Stimulated activated naive CD8-positive, alpha-beta T cell treated with anti-CD3 and anti-CD28 coated beads, Interleukin-15, Interleukin-2, amounts not matched to agents 100 U/mL and 50 U/mL, for 24 hours (primary cell): ENCODE measurements at regions not wholly inside any gene's neighbourhood (a gene's known extent, or its start where the extent isn't known, plus 50 kb on each side); places are given as distances from the start of the nearest gene placed in this dataset.
"Not testable (repeated sequence)": the region's sequence is repeated elsewhere in the genome, so short reads cannot be mapped to it uniquely, and the experiment has no call there.

Experiments used
- ATAC-seq: fragments of 150-1000 bp; cut with Tn5 transposase; one replicate; pipeline ENCODE4 v1.10.0; 2021
- DNase-seq: peaks from one replicate; pipeline ENCODE4 v3.0.0; 2021

DNA sequence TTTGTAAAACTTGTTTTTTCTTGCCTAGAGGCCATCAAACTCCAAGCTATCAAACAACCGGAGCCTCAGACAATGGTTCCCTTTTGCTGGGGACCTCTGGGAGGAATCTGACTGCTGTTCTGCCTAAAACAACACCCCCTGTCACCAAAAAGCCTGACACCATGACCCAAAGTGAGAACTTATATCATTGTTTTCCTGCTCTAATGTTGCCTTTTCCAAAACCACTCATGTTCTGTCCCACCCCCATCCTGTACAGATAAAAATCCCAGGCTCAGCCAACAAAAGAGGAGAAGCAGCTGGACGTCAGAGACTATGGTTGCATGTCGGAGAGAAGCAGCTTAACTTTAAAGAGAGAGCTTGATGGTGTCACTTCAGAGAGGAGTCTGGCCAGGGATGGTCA lies 327.2 kb upstream of the CXADR start:
- ATAC-seq: no peak

DNA sequence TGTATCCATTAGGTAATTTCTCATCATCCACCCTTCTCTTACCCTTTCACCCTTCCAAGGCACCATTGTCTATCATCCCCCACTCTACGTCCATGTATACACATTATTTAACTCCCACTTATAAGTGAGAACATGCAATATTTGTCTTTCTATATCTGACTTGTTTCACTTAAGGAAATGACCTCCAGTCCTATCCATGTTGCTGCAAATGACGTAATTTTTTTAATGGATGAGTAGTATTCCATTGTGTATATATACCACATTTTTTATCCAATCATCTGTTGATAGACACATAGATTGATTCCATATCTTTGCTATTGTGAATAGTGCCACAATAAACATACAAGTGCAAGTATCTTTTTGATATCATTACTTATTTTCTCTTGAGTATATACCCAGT lies 322.9 kb upstream of the CXADR start:
- DNase-seq: no peak

More for the DNA sequence above, 327.2 kb upstream of the CXADR start:
- DNase-seq: no peak

DNA sequence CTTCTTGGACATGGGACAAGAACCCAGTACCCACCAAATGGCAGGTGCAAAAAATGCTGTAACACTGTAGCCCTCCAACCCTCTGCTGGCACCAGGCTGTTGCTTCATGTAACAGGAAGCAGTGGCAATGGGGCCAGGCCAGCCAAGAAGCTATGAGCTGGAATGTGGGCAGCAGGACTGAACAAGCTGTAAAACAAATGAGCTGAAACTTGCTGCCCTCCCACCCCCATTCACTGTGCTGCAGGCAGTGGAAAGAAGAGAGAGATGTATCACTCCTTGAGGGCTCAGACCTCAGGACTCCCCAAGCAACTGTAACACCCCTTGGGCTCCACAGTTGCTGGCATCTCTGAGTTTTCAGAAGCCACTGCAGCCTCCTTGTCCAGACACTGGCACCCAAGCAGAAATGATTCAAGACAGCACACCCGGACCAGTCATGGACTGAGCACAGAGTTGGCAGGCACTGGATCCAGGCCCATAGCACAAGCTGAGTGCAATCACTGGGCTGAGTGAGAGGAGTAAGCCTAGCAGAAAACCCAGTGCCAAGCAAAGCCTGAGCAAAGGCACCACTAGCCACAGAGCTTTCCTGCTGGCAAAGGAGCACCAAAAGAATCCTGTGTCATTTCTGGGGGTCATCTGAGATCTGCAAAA lies 321.4 kb upstream of the CXADR start:
- no peak for DNase-seq
- ATAC-seq: no peak

More for the DNA sequence above, 322.9 kb upstream of the CXADR start:
- ATAC-seq: no peak

DNA sequence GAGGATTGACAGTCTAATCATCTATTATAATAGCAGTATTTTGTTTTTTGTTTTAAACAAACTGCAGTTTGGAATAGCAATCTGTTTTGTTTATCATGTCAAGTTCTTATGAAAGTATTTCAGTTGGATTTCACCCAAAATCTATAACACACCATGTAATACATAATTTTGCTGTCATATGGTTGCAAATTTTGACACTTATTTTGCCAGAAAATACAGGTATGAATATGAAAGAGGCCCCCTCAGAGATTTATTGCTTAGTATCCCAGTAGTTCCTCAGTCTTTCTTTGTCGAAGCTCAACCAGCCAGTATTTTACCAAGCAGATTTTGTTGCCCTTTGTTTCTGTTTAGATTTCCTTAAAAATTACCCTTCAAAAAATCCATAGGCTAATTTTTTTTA lies 317.5 kb upstream of the CXADR start:
- DNase-seq (no peak), ATAC-seq (no peak)

DNA sequence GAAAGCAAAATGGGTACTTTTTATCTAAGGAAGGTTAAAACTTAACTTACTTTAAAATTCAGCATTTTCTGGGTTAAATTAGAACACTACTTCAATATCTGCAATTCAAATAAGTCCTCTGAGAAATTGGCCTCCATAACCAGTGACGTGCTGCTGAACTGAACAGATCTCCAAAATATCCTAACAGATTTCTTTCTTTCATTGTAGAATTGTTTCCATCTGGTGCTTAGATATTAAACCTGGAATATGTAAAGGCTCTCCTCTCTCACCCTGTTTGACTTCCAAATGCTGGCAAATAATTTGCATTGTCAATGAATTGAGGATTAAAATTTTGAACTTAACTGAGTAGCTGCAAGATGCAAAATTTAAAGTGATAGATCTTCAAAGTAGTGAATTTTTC lies 316.9 kb upstream of the CXADR start:
- DNase-seq: no peak
- ATAC-seq: no peak

DNA sequence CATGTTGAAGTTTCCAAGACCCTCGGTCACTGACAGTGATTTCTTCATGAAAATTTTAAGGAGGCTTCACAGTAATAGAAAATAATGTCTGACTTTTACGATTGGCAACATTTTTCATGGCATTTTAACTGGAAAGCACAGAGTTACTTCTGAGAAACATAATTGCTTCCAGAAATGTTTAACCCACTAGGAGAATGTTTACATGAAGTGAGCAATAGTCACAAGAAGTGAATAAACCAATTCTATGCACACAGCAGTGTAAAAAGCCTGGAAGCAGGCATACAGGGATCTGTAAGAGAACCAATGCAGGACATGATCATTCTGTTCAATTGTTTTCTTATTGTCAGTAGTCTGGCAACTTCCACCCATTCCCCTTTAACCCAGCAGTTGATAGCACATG lies 316.2 kb upstream of the CXADR start:
- no peak for ATAC-seq
- no peak for DNase-seq

DNA sequence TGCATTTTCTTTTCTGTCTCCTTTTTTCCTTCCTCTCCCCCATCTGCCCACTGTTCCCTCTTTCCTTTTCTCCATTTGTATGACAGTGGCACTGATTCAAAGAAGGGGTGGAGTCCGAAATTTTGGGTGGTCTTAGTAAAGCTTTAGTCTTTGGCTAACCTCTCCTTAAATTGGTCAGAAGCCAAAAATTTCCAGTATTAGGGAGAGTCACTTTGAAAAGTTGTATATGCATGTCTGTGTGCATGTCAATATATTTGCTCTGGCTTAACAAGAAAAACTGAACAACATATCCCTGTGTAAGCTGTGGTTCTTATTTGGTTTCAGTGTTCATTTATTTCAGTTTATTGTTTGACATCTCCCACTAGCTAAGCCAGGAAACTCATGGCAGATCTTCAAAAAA lies 314.8 kb upstream of the CXADR start:
- no peak for DNase-seq
- ATAC-seq: no peak

DNA sequence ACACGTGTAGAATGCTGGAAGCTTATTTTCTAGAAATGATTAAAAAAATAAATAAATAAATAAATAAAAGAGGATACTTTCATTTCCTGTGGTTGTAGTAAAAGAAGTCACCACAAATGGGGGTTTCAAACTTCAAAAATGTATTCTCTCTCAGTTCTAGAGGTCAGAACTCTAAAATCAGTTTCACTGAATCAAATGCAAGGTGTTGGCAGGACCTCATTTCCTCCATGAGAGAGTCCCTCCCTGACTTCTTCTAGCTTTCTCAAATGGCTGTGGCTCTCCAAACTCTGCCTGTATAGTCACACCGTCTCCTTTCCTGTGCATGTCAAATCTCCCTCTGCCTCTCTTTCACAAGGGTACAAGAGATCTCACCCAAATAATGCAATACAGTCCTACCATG lies 312.6 kb upstream of the CXADR start:
- ATAC-seq (no peak), DNase-seq (no peak)

DNA sequence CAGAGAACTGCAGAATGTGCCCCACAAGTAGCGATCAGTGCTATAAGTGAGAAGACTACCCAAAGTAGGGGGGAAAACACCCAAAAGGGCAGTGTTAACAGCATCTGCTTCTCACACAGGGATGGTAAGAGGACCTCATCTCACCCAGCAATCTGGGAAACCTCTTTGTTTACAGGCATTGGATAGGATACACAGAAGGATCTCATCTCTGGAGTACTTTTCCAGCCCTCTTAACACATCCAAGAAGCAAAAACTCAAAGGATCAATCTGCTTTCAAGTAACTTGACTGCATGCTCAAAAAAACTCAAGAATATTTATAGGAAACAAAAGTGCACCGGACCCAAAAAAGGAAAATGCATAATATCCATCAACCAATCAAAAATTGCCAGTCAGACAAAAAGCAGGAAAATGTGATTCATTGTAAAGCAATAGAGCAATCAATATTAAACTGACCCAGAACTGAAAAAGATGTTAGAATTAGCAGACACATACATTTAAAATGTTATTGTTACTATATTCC lies 311.0 kb upstream of the CXADR start:
- ATAC-seq (no peak), DNase-seq (no peak)

DNA sequence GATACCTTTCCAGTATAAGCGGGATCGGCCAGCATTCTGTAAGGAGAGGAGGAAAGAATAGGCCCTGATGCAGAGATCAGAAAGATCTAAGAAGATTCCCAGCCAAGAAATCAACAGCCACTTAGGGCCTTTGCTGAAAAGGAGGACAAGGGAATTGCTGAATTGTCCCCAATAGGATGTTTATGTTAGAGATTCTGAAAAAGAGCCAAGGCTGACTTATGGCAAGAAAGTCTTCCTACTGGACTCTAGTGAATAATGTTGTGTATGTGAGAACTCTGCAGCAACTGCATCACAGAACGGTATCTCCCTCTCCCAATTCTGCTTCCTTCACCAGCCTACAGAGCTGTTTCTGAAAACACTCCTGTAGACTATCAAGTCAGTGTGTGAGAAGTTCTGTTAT lies 298.0 kb upstream of the CXADR start:
- DNase-seq (no peak), ATAC-seq (no peak)

DNA sequence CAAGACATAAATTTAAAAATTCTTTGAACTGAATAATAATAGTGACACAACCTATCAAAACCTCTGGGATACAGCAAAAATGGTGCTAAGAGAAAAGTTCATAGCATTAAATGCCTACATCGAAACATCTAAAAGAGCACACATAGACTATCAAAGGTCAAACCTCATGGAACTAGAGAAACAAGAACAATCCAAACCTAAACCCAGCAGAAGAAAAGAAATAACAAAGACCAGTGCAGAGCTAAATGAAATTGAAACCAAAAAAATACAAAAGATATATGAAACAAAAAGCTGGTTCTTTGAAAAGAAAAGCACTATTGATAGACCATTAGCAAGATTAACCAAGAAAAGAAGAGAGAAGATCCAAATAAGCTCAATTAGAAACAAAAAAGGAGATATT lies 293.8 kb upstream of the CXADR start:
- DNase-seq, ATAC-seq: not testable (repeated sequence)

DNA sequence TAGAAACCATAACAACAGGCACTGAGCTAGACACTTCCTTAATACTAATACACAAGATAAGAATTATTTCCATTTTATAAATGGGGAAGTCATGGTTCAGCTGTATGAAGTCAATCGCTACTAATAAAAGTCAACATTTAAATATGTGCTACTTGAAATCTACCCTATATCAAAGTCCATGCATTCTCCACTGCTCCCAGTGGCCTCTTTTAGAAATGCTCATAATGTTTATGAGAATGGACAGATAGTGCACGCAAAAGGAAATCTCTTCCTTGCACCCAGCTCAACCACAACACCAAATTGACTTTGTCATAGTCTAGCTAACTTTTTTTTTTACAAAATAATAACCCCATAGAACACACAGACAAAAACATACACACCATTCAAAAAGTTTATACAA lies 281.7 kb upstream of the CXADR start:
- ATAC-seq (no peak), DNase-seq (no peak)

DNA sequence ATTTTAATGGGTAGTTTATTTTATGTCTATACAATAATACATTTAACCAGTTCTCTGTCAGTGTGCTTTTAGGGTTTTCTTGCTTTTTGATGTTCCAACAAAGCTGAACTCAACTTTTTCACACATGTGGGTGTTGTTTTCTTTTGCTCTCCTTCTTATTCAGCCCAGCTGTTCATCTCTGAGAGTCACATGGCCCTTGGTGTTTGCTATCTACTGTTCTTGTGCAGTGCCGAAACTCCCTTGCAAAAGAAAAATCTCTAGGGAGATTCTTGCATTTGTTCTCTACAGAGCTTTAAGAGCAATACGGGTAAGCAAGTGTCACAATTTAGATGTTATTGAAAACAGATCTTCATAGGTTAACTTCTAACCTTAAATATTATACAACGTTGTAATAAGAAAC lies 281.1 kb upstream of the CXADR start:
- DNase-seq: no peak

DNA sequence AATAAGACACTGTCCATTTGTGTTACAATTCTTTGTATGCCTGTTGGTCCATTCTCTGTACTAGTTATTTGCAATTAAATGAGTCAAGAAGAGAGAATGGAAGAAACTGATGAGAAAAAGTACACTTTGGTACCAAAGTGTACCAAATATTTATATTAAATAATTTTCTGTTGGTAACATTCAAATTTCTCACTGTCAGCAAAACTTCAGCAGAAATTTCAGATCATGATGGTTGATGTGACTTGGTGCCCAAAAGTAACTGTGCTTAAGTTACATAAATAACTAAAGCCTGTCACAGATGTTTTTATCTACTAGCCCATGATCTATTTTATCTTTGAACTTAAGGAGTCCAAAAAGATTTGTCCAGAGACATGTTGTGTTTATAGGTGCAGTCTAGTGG lies 274.4 kb upstream of the CXADR start:
- no peak for ATAC-seq

More for the DNA sequence above, 281.1 kb upstream of the CXADR start:
- no peak for ATAC-seq

DNA sequence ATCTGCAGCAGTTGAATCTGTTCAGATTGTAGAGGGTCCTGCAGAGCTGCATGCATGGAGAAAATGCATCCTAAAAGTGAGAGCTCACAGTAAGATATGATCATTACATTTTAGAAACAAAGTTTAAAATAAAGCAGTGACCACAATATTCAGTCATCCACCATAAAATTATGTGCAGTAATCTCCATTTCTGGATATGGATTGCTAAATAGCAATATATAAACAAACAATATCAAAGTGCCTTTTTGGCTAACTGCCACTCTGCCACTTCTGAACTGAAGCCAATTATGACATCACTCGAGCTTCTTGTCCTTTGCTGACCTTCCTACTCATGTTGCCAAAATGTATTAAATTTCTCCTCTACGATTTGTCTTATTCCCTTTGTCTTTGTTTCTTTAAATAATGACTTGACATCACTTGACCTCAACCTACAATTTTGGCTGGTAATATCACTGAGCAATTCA lies 262.0 kb upstream of the CXADR start:
- ATAC-seq: no peak
- DNase-seq: no peak

More for the DNA sequence above, 274.4 kb upstream of the CXADR start:
- DNase-seq: no peak

DNA sequence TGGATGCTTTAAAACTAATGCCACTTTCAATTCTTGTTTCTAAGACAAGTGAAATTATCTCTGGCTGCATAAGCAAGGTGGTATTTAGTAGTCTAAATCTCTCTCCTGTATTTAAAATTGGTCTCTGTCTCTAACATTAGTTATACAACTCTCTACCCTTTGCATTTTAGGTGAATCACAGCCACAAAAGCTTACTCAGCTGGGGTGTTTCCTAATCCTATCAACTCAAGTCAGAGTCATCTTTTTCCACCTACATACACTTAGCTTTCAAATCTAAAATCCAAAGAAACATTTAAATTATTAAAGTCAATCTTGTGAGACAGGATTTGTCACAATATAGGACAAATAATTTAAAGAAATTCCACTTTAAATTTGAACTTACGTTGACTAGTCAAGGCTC lies 255.1 kb upstream of the CXADR start:
- no peak for ATAC-seq
- no peak for DNase-seq

DNA sequence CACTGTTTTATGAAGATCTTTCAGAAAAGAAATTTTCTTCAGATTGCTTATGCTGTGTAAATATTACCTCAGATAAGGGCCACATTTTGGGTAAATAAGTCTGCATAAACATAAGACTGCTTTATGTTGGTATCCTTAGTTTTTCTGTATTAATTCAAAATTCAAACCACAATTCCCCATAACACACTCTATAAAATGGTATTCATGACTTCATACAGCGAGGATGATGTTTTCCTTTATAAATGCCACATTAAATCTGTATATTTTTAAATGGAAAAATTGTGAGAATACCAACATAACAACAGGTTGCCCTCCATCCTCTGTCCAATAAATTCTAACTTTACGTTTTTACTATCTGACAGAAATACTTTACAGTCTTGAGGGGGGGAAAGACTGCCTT lies 248.7 kb upstream of the CXADR start:
- DNase-seq (no peak), ATAC-seq (no peak)

DNA sequence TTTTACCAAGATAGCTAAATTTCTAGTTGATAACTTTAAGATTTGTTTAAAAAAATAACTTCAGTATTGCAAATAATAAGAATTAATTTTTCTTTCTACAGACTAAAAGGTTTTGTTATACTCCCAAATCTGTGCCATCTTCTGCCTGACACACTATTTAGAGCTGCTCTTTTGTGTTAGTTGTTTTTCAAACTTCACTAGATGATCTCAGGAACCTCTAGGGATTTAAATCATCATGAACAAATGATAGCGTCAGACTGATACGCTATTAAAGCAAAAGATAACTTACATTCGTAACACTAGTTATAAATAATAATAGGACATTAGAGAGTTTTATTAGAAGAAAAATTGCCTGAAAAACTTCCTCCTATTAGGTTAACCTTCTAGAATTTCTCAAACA lies 243.1 kb upstream of the CXADR start:
- no peak for ATAC-seq
- DNase-seq: no peak

DNA sequence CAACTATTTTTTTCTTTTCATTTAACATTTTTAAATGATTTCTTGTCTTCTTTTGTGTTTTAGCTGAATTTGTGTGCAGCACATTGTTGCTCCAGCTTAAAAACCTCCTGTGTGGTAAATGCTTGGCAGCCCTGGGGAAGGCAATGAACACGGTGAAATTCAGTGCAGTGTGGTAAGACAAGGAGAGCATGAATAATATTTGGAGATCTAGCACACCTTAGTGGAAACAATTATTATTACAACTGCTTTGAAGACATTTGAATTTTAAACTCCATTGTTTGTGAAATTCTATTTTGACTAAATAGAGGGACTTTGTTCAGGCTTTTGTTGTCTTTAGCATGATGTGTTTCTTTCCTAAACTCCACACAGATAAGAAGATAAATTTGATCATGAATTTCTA lies 242.6 kb upstream of the CXADR start:
- DNase-seq (no peak), ATAC-seq (no peak)

DNA sequence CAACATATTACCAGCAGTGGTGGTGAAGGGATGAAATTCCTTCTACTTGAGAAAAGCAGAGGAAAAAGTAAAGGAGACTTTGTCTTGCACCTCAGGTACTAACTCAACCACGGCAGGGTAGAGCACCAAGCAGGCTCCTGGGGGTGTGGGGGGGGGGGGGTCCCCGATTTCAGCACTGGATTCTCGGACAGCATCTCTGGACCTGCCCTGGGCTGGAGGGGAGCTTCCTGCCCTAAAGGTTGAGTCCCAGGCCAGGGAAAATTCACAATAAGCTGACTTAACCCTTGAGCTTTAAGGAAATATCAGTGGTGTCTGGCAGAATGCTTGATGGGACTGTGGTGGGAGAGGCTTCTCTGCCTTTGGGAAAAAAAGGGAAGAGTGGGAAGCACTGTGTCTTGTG lies 233.2 kb upstream of the CXADR start:
- DNase-seq (no peak), ATAC-seq (no peak)

DNA sequence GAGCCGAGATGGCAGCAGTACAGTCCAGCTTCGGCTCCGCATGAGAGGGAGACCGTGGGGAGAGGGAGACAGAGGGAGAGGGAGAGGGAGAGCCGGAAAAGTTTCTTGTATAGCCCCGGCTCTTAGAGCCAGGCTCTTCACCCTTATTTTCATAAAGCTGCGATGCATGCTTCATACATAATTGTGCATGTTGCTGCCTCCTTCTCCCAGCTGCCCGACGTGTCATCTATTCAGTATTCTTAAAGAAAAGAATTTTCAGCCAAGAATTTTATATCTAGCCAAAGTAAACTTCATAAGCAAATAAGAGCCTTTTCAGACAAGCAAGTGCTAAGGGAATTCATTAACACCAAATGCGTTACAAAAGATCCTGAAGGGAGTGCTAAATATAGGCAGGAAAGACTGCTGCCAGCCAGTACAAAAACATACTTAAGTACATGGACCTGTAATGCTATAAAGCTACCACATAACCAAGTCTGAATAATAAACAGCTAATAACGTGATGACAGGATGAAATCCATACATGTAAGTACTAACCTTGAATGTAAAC lies 219.8 kb upstream of the CXADR start:
- DNase-seq, ATAC-seq: not testable (repeated sequence)

DNA sequence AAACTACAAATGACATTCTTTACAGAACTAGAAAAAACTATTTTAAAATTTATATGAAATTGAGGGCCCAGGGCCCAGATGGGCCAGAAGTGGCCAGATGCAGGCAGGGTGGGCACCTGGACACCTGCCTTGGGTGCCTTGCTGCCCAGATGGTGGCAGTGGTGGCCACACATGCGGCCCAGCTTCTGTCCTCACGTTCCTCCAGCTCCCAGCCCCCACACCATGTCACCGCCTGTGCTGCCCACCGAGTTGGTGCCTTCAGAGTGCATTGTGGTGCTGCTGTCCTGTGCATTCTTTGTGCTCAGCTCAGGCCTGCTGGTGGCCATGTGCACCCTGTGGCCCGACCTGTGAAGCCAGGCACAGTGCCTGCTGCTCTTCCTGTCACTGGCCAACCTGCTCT lies 216.8 kb upstream of the CXADR start:
- ATAC-seq (no peak), DNase-seq (no peak)

DNA sequence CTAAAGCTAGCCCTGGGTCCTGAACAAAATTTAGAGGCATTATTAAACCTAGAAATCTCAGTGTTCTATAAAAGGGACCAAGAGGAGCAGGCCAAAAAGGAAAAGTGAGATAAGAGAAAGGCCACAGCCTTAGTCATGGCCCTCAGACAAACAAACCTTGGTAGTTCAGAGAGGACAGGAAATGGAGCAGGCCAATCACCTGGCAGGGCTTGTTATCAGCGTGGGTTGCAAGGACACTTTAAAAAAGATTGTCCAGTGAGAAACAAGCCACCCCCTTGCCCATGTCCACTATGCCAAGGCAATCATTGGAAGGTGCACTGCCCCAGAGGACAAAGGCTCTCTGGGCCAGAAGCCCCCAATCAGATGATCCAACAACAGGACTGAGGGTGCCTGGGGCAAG lies 213.3 kb upstream of the CXADR start:
- DNase-seq, ATAC-seq: not testable (repeated sequence)

DNA sequence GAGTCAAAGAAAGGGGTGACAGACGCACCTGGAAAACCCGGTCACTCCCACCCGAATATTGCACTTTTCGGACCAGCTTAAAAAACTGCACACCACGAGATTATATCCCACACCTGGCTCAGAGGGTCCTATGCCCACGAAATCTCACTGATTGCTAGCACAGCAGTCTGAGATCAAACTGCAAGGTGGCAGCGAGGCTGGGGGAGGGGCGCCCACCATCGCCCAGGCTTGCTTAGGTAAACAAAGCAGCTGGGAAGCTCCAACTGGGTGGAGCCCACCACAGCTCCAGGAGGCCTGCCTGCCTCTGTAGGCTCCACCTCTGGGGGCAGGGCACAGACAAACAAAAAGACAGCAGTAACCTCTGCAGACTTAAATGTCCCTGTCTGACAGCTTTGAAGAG lies 185.1 kb upstream of the CXADR start:
- DNase-seq, ATAC-seq: not testable (repeated sequence)
